HG02763 (cell line): ENCODE measurements at regions not wholly inside any gene's neighbourhood (a gene's known extent, or its start where the extent isn't known, plus 50 kb on each side); places are given as distances from the start of the nearest gene placed in this dataset.
A peak's percentile ranks its signal among the peaks of the same experiment; 100 is the strongest.
"Not testable (repeated sequence)": the region's sequence is repeated elsewhere in the genome, so short reads cannot be mapped to it uniquely, and the experiment has no call there.

Experiments
- ATAC-seq: cut with Tn5 transposase; IDR thresholded peaks from one replicate; pipeline ENCODE4 v1.9.1; 2021; ENCODE audit warnings: mild to moderate bottlenecking, moderate library complexity; ENCODE audit not compliant: unreplicated experiment

DNA sequence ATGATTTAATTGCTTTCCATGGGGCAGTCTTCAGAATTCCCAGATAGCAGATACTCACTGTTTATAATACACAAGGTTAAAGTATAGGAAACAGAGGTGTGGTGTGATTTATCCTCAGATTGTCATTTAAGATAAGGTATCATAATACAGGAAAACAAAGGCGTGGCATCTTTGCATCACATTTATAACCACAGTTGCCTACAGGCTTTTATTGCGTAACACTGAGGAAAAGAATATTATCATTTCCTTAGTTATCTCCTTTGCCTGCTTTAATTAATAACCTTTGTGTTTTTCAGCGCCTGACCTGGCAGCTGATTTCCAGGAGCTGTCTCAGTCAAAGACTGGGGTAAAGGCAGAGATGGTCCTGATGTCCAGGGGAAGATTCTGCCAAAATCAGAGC is 68.8 kb downstream of the SSX7 start:
- no peak for ATAC-seq

DNA sequence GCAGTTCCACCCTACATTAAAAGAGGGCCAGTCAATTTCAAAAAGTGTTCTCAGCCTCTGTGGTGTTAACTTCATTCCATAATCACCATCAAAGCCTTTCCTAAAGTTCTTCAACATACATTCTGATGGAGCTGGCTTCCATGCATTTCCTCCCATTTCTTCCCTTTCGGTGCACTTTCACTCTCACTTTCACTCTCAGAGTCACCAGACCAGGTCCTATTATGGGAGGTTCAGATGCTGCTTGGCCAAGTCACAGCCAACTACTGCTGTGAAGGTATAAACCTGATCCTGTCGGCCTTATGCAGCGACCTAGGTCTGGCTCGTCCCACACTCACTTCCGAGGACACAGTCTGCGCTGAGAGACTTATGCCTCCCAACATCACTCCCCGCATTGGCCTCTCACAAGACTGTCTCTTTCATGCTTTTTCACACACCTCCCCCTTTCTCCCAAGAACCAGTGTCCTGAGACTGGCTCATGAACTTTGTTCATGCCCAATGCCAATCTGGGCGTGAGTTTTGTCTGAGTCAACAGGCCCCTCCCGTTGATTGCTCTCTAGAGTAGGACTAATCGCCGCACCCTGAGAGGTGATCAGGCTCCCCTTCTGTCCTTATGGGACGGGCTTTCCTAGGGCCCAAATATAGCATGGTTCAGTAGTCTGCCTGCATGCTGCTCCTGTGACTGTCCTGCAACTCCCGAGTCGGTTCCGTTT is 60.8 kb upstream of the XAGE1B start:
- no peak for ATAC-seq

DNA sequence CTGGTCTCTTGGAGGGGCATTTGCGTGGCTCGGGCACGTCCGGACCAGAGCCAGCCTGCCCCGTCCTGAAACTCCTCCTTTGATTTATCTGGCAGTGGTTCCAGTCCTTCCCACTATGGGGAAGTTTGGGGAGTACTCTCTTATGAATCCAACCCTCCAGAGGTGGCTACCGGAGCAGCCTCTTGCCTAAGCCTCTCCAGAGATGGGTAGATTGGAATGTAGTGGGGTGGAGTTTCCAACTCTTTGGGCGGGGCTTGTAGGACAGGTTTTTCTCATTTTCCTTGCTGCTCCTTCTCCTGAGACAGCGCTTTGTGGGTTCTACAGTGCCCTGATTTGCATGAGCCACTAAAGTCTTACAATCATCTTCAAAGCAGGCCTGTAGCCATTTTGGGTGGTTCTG is 60.1 kb upstream of the XAGE1B start:
- no peak for ATAC-seq

DNA sequence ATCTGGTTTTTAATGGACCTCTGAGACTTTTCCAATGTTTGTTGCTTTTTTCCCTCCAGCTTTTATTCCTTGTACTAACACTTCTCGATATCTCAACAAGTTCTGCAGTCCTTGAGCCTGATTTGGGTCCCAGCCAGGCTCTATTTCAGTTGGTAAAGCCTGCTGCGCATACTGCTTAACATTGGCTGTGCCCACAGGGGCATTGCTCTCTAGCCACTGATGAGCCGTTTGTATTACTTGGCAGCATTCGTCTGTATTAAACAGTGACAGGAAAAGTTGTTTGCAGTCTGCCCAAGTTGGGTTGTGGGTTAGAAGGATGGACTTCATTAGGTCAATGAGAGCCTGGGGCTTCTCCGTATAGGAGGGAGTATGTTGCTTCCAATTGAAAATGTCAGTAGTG is 59.6 kb upstream of the XAGE1B start:
- no peak for ATAC-seq

DNA sequence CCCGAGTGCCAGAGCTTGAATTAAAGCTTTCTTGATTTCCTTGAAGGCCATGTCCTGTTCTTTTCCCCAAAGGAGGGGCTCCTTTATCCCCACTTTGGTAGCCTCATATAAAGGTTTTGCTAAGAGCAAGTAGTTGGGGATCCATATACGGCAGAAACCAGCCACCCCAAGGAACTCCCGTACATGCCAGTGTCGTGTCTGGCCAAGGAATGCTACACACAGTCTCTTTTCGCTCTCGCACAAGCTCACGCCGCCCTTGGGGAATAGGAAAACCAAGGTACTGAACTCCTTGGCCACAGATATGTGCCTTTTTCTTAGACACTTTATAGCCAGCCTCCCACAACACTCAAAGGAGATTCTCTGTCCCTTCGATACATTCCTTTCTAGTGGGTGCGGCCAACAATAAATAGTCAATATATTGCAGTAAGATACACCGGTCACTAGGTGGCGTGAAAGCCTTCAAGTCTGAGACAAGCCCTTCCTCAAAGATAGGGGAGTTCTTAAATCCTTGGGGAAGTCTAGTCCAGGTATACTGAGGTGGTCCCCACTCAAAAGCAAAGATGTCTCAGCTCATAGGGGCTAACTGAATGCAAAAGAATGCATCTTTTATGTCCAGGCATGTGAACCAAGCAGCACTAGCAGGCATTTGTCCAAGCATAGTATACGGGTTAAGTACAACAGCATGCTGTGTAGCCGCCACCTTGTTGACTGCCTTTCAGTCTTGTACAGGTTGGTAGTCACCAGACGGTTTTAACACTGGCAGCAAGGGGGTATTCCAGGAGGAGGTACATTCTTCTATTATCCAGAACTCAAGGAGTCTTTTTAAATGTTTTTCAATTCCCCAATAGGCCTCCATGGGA is 57.8 kb upstream of the XAGE1B start:
- ATAC-seq: peak; percentile 44

DNA sequence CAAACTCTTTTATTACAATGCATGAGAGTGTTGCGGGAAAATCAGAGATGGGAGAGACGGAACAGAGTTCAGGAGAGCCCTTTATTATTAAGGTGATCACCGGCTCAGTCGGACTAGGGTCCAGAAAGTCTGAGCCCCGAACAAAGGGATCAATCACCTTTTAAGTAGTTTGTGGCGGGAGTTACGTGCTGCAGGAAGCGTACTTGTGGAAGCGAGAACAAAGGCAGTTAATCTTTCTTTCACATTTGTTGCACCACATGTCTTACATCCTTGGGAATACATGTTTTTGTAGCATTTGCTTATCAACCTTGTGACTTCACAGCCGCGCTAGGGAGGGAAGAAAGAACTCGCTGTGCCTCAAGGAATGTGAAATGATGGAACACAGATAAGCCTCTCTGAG is 51.3 kb upstream of the XAGE1B start:
- ATAC-seq: not testable (repeated sequence)
